ENCODE measurements at regions not wholly inside any gene's neighbourhood (a gene's known extent, or its start where the extent isn't known, plus 50 kb on each side); places are given as distances from the start of the nearest gene placed in this dataset.

DNA sequence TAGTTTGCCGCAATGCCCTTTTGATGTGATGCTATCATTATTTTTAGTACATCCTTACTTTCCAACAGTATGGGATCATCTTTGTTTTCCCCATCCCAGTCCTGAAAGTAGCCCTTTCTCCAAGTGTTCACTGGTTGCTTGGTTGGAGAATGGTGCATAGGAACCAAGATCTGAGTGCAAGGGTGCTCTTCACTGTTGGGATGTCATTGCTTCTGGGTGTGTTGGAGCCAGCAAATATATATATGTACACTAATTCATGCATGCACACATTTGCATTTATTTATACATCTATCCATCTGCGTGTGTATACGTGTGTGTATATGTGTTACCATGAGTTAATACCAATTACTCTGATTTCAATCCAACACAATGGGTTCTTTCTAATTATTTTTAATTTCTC, 64.1 kb upstream of the RFLNA start:
- intact Hi-C loops (cut with DNase I), result no loop called here
- DNase-seq (ENCODE audit: low spot score), result no peak

DNA sequence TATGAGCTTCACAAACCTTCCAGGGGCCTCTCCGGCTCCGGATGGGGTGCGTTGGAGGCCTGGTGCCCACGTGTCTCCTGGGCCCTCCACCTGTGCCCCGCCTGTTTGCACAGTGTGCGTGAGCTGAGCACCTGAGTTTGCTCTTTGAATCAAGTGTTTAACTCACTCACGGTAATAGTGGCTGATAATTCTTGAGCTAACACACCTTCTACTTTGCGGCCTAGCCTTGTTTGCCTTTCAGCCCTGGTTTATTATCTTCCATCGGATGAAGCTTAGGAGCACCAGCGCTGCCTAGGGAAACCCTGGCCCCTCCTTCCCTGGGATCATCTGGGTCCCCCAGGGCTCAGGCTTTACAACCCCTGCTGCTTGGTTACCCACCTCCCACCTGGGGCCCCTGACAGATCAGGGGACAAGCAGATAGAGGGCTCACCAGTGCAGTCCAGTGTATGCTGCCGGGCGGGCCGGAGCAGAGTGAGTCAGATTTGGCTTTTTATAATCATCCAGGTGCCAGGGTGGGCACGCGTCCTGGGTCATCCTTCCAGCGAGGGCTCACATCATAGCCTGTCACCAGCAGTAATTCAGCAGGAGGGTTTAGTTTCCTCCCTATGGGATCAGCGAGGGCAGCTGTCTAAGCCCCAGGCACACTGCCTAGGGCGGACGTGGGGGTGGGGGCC, 62.8 kb upstream of the RFLNA start:
- DNase-seq (ENCODE audit: low spot score), result no peak
- intact Hi-C loops (cut with DNase I), result no loop called here

DNA sequence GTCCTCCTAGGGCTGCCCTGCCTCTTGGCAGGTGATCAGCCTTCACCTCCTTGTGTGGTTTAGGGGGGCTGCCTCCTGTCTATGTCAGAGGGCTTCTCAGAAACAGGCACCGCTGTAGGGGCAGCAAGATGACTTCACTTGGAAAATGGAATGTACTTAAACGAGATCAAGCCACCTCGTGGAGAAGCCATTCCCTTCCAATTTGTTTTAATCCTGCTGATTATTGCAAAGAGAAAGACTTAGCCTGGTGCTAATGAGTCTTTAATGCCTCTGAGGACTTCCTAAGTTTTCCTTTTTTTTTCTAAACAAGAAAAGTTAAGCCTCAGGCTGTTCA, 62.3 kb upstream of the RFLNA start:
- no peak for DNase-seq (ENCODE audit: low spot score)
- intact Hi-C loops (cut with DNase I), result no loop called here

DNA sequence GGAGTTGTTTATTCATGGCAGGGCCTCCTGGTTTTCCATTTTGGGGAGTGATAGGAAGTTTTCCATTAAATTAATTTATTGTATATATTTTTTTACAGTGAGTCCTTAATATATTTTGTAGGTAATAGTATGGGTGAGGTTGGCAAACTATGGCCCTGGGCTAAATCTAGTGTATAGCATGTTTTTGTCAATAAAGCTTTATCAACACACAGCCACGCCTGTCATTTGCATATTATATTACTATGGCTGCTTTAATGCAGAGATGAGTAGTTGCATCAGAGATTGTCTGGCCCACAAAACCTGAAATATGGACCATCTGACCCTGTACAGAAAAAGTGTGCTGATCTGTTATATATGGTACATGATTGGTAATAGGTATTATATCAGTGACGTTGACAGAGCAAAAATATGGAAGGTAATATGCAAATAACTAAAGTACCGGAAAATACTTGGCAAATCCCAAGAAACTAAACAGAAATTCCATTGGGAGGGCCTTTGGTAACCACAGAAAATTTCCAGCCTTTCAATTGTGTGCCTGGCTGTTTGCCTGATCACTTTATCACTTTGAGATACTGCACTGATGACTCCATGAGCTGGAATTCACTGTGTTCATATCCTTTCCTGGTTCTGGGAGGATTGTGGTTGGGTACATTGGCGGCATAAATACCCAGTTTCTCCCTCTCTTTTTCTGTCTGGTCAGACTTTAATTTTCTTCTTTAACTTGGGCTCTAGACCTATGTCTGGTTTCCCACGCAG, 61.7 kb upstream of the RFLNA start:
- no peak for DNase-seq (ENCODE audit: low spot score)
- intact Hi-C loops (cut with DNase I), result no loop called here

DNA sequence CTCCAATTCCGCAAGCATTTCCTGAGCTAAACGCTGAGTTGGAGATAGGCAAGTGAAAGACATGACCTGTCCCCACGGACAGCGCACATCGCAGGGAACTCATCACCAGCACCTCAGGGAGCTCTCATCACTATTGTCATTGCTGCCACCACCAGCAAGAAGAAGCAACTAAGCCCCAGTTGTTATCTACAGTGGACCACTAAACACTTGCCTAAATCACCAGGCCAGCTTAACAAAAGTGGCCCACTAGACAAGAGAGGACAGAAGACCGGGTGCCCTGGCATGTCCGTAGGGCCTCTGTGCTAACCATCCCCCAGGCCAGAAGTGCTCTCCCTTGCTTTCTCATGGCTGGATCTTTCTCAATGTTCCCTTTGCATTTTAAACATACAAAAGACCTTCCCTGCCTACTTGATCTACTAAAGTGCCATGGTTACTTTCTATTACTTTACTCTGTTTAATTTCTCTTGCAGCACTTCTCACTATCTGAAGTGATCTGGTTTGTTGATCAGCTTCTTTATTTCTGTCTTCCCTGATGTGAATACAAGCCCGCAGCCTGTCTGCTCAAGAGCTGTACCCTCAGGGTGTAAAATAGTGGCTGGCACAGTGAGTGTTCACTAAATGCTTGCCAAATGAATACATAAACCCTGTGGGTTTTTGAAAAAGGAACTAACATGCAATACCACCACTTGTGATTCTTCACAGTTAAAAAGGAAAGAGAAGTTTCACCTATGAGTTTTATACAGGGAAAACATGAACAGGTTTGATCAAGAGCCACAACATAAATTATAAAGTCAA, 60.9 kb upstream of the RFLNA start:
- intact Hi-C loops (cut with DNase I), result no loop called here

DNA sequence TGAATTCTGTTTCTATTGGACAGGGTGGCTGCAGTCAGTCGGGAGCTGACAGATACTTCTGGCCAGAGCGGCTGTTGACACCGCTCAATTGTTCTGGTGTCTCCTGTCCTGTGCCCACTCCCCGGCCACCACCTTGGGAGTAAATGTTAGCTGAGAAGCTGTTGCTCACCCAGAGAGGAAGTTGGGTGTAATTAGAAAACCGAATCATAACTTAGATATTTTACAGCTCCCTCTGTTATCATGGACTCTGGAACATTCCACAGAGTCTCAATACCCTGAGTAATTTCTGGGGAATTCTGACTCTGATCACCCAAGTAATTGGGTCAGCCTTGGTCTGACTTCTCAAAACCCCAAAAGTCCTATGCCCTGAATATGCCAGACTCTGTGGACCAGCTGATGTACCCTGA, 58.3 kb upstream of the RFLNA start:
- intact Hi-C loops (cut with DNase I), result no loop called here
- DNase-seq (ENCODE audit: low spot score), result no peak

More for the DNA sequence above, 60.9 kb upstream of the RFLNA start:
- DNase-seq (ENCODE audit: low spot score), result no peak

DNA sequence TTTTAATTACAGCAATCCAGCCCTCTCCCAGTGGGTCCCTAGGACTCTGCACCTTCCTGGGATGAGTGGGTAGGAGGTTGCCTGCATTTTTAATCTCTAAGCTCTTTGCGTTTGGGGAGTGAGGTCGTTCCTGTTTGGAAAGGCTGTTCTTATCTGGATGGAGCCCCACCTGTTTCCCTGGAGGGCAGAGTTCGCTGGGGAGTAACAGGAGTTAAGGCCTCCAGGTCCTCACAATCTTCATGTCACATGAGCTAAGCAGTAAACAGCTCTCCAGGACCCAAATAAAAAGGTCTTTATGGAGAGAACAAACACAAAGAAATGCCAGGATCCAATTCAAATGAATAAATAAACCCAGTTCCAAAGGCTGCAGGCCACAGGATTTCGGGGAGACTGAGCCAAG, 56.0 kb upstream of the RFLNA start:
- intact Hi-C loops (cut with DNase I), result no loop called here
- no peak for DNase-seq (ENCODE audit: low spot score)

DNA sequence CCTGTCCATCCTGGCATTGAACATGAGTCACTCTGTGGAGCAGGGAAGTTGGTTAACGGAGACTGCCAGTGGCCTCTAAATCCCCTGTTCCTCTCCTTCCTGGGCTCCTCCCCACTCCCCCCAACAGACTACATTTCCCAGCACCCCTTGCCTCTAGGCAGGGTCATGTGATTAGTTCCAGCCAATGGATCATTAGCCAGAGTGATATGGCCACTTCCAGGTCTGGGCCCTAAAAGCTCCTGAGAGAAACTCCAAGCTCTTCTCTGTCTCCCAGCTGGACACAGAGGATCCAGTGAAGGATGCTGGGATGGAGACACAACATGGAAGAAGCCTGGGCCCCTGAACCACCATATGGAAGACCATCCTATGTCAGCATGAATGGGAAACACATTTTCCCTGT, 54.4 kb upstream of the RFLNA start:
- DNase-seq (ENCODE audit: low spot score), result no peak
- intact Hi-C loops (cut with DNase I), result no loop called here

DNA sequence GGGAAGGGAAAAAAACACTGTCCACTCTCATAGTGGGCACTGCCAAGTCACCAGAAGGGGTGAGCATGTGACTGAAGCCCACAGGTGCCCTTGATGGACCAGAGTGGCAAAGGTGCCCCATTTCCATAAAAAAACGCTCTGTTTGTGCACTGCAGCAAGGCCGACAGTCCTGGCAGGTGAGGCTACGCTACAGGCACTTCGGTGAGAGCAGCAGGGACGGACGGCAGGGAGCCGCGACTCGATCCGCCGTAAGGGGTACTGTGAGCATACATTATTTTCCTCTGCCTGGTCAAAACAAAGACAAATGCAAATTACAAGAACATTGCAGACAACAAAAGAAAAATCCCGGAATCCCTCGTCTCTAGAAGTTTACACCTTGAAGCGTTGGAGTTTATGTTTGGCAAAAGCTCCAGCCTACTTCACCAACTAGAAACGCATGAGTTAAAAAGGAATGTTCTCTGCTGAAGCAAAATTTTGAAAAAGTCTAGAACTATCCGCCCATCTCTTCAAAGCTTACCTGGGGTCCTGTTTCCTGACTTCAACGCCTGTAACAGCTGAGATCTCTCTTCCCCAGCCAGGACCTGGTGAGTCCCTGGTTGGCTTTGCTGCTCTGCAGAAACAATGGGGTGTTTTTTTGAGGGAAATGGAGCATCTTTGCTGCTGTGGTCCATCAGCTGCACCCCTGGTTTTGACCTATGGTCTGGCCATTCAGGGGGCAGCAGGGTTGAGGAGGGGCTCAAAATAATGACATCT, 52.9 kb upstream of the RFLNA start:
- DNase-seq (ENCODE audit: low spot score), result no peak
- intact Hi-C loops (cut with DNase I), result no loop called here

DNA sequence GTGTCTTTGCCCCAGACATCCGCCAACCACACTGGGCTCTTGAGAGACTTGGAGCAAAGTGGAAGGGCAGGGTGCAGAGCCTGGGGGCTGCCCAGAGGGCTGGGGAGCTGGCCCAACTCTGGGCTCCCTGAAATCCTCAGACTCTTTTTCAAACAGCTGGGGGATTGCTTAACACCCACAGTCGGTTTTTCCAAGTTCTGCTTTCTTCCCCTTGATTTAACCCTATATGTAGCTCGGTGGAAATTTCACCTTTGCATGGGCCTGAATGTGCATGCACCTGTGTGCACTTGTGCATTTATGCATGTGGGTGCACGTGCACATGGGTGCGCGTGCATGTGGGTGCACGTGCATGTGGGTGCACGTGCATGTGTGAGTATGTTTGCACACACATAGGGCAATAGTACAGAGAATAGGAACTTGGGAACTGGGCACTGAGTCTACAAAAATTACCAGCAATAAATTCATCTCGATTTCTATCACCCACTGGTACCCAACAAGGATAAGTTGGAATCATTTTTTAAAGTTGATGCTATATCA, 52.3 kb upstream of the RFLNA start:
- intact Hi-C loops (cut with DNase I), result no loop called here
- DNase-seq (ENCODE audit: low spot score), result no peak

DNA sequence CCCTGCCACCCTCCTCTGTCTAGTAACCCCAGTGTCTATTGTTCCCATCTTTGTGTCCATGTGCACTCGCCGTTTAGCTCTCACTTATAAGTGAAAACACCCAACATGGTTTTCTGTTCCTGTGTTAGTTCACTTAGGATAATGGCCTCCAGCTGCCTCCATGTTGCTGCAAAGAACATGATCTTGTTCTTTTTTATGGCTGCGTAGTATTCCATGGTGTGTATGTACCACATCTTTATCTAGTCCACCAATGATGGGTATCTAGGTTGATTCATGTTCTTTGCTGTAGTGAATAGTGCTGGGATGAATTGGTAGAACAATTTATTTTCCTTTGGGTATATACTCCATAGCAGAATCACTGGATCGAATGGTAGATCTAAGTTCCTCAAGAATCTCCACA, 51.0 kb upstream of the RFLNA start:
- DNase-seq (ENCODE audit: low spot score), result no peak
- intact Hi-C loops (cut with DNase I), result no loop called here
